OCI-M1 (cell line): ENCODE measurements at regions not wholly inside any gene's neighbourhood (a gene's known extent, or its start where the extent isn't known, plus 50 kb on each side); places are given as distances from the start of the nearest gene placed in this dataset.
"Not testable (repeated sequence)": the region's sequence is repeated elsewhere in the genome, so short reads cannot be mapped to it uniquely, and the experiment has no call there.

ENCODE experiments used
- DNase-seq: peaks from one replicate; lab custom pipeline; 2025; lab: John Stamatoyannopoulos, UW

DNA sequence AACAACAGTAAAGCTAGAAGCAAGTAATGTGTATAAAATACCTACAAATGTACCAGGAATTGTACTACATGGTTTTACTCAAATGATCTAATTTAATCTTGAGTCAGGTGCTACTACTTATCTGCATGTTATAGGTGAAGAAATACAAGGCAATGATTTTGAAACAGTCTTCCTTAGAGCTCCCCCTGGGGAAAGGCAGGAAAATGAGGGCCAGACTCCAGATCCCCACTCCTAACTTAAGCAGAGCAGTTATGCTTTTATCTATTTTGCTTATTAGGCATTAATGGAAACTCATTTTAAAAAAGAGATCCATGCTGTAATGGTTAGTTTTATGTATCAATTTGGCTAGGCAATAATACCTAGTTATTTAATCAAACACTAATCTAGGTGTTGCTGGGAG, 109.3 kb upstream of the CPSF6 start:
- DNase-seq, result no peak

DNA sequence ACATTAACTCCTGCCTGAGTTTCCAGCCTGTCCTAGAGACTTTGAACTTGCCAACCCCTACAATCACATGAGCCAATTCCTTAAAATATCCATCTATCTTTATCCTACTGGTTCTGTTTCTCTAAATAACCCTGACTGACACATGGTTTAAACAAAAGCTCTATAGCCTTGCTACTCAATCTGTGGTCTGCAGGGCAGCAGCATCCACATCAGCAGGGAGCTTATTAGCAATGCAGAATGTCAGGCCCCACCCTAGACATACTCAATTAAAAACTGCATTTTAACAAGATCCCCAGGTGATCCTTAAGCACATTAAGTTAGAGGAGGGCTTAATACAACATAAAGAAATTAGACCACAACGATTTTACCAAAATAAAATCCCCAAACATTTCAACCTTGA, 108.3 kb upstream of the CPSF6 start:
- no peak for DNase-seq

GRCh38 chr12:69136931-69137613, 102.3 kb upstream of the CPSF6 start:
- DNase-seq, result no peak

DNA sequence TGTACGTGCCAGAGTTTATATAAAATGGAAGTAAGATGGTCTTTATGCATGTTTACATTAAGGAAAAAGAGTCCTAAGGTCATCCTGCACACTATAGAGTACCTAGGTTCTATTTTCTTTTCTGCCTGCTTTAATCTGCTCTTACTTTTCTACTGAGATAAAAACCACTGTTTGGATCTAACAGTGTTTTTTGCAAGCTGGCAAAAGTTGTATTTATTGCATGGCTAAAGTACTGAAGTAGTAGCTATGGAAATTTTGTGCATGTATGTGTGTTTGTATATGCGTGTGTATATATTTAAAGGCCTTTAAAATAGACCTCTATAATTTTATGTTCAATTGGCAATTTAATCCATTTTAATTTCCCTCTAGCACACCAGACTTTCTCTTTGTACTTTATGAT, 98.3 kb upstream of the CPSF6 start:
- DNase-seq, result no peak

DNA sequence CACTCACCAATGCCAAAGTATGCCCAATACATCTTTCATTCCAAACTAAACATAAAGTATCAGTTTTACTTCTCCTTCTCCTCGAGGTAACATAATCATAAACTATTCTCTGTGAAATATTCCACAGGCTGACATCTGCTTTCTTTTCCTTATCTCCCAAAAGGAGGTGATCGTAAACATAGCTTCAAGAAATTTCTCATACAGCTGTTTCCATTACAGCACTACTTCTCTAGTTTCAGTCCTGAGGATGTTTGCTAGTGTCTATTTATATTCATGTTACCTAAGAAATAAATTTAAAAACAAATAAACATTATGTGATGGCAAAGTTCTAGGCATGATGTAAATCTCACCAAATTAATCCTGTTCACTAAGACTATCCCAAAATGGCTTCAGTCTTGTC, 90.1 kb upstream of the CPSF6 start:
- no peak for DNase-seq

- no peak for DNase-seq
These were observed 89.1 kb upstream of the CPSF6 start for GRCh38 chr12:69150083-69150795.

GRCh38 chr12:69150796-69151127, 88.6 kb upstream of the CPSF6 start:
- no peak for DNase-seq

GRCh38 chr12:69151254-69151764, 88.1 kb upstream of the CPSF6 start:
- peak; percentile 36 for DNase-seq

DNA sequence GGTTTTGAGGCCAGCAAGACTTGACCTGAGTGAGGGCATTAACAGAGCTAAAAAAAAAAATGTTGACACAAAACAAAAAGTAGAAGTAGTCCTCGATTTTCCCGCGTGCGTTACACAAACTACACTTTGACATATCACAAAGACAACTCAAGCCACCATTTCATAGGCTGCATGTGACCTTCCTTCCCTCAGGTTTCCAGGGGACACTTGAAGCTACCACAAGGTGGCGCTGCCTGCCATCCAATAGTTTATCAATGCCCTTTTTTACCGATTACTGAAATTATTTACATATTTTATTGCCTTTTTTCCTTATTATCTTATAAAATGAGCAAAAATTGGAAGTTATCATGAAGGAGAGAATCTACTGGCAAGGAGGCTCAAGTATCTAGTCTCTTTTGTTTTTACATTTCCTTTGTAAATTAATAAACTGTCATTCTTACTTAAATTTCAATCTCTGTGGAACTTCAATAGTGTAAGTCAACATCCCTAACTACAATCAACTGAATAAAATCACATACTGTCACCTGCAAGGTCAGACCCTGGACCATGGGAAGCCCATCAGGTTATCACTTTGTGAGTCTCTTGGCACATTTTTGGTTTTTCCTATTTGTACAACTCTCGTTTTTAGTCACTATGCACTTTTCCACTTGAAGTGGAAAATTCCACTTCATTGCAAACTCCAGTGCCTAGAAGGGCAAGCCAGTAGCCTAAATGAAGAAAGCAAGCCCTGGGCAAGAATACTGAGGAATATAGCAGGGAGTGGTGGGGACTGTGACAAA, 84.6 kb upstream of the CPSF6 start:
- DNase-seq, result peak; percentile 83

- peak; percentile 93 for DNase-seq
These were observed 82.2 kb upstream of the CPSF6 start for GRCh38 chr12:69157023-69157655.

DNA sequence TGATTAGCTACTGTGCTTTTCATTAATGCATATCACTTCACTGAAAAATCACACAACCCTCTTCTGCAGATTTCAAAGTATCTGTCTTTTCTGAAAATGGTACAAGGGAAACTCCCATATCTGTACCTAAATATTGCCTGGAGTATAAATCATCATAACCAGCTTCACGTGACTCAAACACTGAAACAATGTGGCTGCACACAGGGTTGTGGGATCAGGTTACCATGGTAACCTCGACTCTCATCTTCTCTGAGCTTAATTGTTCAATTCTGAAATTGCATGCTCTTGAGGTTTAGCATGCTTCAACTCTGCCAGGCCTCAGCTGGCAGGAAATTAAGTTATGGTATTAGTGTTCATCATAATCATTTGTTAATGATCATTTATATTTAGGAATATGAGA, 77.5 kb upstream of the CPSF6 start:
- DNase-seq, result peak; percentile 11

GRCh38 chr12:69163681-69164362, 75.5 kb upstream of the CPSF6 start:
- peak; percentile 75 for DNase-seq

GRCh38 chr12:69167648-69168165, 71.7 kb upstream of the CPSF6 start:
- no peak for DNase-seq

- no peak for DNase-seq
These were observed 71.0 kb upstream of the CPSF6 start for GRCh38 chr12:69168363-69168762.

- no peak for DNase-seq
These were observed 70.5 kb upstream of the CPSF6 start for GRCh38 chr12:69168828-69169227.

DNA sequence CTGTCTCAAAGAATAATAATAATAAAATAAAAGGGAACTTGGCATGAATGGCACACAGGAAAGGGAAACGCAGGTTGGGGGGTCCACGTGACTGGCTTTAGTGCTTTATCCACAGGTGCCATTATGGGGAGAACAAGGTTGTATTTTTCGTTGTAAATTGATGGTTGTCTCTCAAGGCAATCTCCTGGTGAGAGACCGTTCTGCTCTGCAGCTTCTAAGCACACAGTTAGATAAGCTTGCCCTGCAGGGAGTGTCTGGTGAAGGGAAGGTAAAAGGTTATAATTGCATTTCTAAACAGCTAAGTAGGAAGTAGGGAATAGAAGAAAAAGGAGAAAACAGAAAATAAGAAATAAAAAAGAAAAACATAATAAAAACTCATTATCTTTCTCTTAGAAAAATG, 69.1 kb upstream of the CPSF6 start:
- no peak for DNase-seq

DNA sequence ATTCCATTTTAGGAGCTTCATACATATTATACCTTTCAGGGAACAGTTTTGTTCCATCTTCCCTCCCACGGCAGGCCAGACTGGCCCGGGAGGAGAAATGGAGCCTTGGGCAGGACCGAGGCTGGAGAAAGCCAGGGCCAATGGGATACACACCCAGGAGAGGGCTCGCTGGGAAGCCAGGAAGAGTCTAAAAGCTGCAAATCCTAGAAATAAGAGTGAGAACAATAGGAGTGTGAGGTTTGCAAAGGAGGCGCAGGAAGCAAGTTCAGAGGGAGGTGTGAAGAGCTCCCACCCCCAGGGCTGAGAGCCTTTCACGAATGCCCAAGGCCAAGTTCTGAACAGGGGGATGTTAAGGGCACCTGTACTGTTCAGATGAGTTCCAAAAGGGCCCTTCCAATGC, 67.5 kb upstream of the CPSF6 start:
- no peak for DNase-seq

DNA sequence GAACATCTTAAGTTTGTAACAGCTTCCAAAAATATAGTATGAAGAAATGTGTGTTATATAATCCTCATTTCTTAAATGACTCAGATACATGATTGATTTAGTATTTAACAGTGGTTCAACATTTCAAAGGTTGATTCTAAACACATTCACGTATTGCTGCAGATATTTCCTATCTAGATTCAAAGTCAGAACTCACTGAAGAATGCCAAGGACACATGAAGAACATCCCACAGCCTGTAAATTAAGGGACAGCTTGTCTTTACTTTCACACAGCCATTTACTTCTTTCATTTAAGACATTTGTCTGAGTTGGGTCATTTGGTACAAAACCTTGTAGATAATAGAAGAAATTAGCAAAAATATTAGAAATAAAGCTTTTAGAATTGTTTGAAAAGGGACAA, 66.9 kb upstream of the CPSF6 start:
- DNase-seq, result no peak

- DNase-seq, result no peak
These were observed 66.0 kb upstream of the CPSF6 start for GRCh38 chr12:69173368-69173767.

DNA sequence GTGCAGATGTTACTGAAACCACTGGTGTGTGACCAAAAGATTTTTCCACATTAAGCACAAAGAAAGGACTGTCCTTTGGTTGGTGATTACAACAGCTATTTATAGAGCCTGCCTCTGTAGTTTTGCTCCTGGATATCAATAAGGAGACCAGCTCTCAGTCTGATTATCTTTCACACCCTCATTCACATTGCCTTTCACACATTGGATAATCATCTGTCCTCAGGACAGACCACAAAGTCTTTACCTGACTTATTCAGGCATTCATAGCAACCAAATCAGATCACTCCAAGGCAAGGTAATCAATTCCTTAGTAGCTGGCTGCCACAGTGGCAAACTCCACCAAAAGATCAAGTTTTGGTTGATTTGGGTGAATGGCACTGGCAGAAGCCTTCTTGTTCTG, 59.6 kb upstream of the CPSF6 start:
- peak; percentile 68 for DNase-seq

- DNase-seq, result not testable (repeated sequence)
These were observed 51.8 kb upstream of the CPSF6 start for GRCh38 chr12:69187572-69187971.
